B cell (primary cell): ENCODE measurements at regions not wholly inside any gene's neighbourhood (a gene's known extent, or its start where the extent isn't known, plus 50 kb on each side); places are given as distances from the start of the nearest gene placed in this dataset.

Source experiments
- CTCF ChIP-seq: fragments of 200-600 bp; IDR thresholded peaks from one replicate; pipeline ENCODE4 v1.8.0; 2022; ENCODE audit warnings: antibody characterized with exemption, mild to moderate bottlenecking
- EZH2 ChIP-seq: IDR thresholded peaks from 2 replicates; pipeline ENCODE4 v1.6.1; 2012; ENCODE audit warnings: borderline replicate concordance, low read depth, mild to moderate bottlenecking, moderate library complexity, low read length; ENCODE audit not compliant: insufficient read depth, poor library complexity, severe bottlenecking

- TF ChIP-seq CTCF (no peak), EZH2 (no peak)
Observed at GRCh38 chr11:112504056-112504455, 243.4 kb upstream of the PLET1 start.
